Stimulated activated CD8-positive, alpha-beta memory T cell treated with anti-CD3 and anti-CD28 coated beads, Interleukin-2, amount 100 ng/mL, for 48 hours (primary cell): ENCODE measurements at regions not wholly inside any gene's neighbourhood (a gene's known extent, or its start where the extent isn't known, plus 50 kb on each side); places are given as distances from the start of the nearest gene placed in this dataset.

Experiments
- DNase-seq, 2 donors: peaks; one replicate each; pipeline ENCODE4 v3.0.0-alpha.2; 2020; ENCODE audit warnings: low read depth in 2 of 2

GRCh38 chr10:90588222-90588621 is 269.6 kb downstream of the HTR7 start:
- DNase-seq: no peak

- DNase-seq: no peak
These were observed 268.0 kb downstream of the HTR7 start for GRCh38 chr10:90589825-90590224.

DNA sequence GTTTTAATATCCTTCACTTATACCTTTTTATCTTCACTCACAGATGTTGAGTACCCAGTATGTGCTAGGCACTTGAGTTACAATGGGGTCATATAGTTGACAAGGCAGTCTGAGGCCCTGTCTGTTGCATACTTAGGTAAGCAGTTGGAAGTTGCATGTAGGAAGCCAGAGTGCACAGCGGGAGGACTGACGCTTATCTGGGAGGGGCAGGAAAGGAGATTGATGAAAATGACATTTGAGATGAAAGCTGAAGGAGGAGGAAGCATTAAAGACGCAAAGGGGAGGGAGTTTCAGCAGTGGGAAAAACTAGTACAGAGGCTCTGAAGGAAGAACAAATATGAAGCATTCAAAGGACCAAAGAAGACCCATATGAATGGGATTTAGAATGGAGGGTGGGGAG is 266.2 kb downstream of the HTR7 start:
- DNase-seq: no peak

GRCh38 chr10:90592638-90593302 is 265.1 kb downstream of the HTR7 start:
- no peak for DNase-seq

- DNase-seq: no peak
These were observed 259.3 kb downstream of the HTR7 start for GRCh38 chr10:90598513-90598912.

- no peak for DNase-seq
These were observed 254.8 kb downstream of the HTR7 start for GRCh38 chr10:90602862-90603610.

DNA sequence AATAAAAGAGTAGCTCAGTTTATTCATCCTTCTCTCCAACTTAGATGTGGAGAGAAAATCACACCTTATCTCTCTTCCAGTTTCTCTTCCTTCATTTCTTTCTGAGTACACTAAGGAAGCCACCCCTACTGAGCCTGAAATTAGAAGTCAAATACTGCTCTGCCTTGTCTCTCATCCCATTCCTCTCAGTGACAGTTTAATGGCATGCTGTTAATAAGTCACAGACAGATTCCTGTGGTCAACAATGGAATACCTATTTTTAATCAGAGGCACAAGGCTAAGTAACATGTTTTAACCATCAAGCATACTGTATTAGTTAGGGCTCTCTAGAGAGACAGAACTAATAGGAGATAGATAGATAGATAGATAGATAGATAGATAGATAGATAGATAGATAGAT is 253.2 kb downstream of the HTR7 start:
- DNase-seq: no peak

DNA sequence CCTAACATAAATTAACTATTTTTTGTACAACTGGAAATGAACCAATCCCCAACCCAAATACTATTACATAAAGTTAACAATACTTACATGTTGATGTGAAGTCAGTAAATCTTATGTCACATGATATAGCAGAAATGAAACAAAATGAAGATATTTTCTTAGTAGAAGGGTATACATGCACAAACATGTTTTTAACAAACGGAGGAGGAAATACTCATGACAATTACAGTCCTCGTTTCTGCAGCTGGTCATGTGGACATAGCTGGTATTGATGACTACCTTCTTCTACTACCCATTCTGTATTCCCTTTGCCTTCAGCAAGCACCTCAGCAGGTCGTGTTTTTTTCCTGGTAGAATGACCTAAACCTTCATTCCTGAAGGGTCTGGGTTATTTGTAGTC is 252.3 kb downstream of the HTR7 start:
- no peak for DNase-seq

- DNase-seq: no peak
These were observed 245.6 kb downstream of the HTR7 start for GRCh38 chr10:90612276-90612675.

DNA sequence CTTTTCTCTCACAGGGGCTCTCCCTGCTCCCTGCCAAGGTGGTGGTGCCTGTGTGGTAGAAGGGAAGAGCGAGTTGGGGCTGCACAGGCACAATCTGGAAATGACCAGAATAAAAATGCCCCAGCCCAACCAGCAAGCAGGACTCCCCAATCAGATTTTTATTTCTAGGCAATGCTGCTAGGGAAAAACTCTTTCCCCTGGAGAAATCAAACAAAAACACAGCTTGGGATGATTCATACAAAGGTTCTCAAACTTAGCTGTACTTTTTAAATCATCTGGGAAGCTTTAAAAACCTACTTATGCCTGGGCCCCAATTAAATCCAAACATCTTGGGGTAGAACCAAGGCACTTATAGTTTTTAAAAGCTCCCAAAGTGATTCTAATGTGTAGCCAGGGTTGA is 243.2 kb downstream of the HTR7 start:
- no peak for DNase-seq

GRCh38 chr10:90621577-90621976 is 236.3 kb downstream of the HTR7 start:
- DNase-seq: no peak

- DNase-seq: no peak
These were observed 222.6 kb downstream of the HTR7 start for GRCh38 chr10:90635111-90635765.

GRCh38 chr10:90640756-90641155 is 217.1 kb downstream of the HTR7 start:
- DNase-seq: no peak

GRCh38 chr10:90641731-90642130 is 216.1 kb downstream of the HTR7 start:
- DNase-seq: no peak

- DNase-seq: no peak
These were observed 215.7 kb downstream of the HTR7 start for GRCh38 chr10:90642136-90642535.

DNA sequence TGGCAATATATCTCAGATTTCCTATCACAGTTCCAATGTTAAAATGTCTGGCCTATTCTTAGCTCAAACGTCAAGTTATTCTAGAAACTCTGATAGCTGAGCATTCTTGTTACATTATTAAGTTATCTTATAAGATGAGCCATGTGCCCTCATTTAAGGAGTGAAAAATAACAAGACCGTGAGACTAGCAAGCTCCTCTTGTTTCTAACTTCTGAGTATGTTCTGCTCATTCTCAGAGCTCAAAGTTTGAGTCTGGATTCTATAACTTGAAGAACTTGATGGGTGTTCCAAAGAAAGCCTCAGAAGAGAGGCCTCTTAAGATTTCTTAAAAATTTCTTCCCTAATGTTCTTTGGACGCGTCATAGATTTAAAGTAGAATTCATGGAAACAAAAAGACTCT is 215.2 kb downstream of the HTR7 start:
- no peak for DNase-seq

DNA sequence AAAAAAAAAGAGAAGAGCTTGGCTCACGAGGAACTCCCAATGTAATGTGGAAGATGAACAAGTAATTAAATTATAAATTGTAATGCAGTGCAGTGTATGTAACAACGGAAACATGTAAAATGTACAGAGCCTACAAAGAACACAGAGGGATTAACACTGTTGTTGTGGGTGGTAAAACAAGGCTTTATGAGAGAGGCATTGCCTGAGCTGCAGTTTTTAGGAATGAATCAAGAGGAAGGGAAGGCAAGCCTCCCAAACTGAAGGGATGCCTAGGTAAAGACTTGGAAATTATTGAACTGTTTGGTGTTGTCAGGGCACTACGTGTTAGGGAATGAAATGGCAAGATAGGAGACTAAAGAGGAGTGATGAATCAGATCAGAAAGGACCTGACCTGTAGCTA is 213.7 kb downstream of the HTR7 start:
- DNase-seq: no peak

DNA sequence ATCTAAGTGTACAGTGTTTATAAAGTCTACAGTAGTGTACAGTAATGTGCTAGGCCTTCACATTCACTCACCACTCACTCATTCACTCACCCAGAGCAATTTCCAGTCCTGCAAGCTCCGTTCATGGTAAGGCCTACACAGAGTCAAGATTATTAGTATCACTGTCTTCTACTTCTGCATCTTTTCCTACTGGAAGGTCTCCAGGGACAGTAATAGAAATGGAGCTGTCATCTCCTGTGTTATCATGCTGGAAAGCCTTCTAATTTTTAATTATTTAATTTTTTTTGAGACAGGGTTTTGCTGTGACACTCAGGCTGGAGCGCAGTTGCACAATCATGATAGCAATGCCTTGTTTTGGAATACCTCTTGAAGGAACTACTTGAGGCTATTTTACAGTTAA is 207.0 kb downstream of the HTR7 start:
- no peak for DNase-seq

DNA sequence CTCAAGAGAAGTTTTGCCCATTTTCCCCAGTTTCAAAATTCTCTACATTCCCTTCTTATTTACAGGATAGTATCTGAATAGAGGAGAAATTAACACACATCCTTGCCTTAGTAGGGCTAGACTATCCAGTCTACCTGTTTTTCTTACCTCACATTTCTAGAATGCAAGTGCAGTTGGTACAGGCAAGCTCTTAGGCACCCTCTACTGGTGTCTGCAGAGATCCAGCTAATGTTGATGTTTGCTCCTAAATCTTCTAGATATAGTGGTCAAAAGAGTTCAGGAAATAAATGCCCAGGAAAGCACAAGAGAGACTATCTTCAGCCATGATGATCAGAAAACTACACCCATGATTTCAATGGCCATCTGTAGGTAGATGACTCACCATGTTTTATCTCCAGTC is 205.3 kb downstream of the HTR7 start:
- DNase-seq: no peak

DNA sequence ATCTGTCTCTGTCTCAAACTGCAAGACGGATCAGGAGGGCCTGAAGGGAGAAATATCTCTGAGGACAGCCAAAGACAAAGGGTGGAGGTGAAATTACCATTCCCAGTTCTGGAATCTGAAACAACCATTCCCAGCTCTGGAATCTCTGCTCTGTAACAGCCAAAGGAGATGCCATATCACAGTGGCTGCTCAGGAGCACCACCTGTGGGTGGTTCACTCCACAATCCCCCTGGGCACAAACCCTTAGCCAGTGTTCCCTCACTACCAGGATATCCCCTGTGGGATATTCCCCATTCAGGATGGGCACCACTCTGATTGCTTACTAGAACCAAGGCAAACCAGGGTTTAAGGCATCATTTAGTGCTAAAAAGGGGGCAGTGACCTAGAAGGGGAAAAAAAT is 199.0 kb downstream of the HTR7 start:
- DNase-seq: no peak

GRCh38 chr10:90665905-90666662 is 191.8 kb downstream of the HTR7 start:
- no peak for DNase-seq

- DNase-seq: no peak
These were observed 183.4 kb downstream of the HTR7 start for GRCh38 chr10:90674461-90674860.
